OCI-LY7 (cell line): ENCODE measurements at regions not wholly inside any gene's neighbourhood (a gene's known extent, or its start where the extent isn't known, plus 50 kb on each side); places are given as distances from the start of the nearest gene placed in this dataset.
A peak's percentile ranks its signal among the peaks of the same experiment; 100 is the strongest.

Source experiments
- BruUV-seq: library from RNA; stranded (reverse); fragments of 400-500 nt; replicated peaks from 2 replicates; lab custom pipeline; 2021; lab: Mats Ljungman, UMichigan
- CTCF ChIA-PET: fragments of 300-600 bp; sonication (Branson Sonifier 250); formaldehyde crosslinking; loops from one replicate; lab custom pipeline; 2022; ENCODE audit warnings: antibody characterized with exemption; ENCODE audit not compliant: unreplicated experiment; lab: Charles Lee
- POLR2A ChIA-PET: fragments of 300-600 bp; sonication (Branson Sonifier 250); formaldehyde crosslinking; loops from one replicate; lab custom pipeline; 2022; ENCODE audit warnings: antibody characterized with exemption; lab: Charles Lee
- DNase-seq: peaks from one replicate; pipeline ENCODE4 v3.0.0-alpha.2; 2015; ENCODE audit warnings: low spot score
- H2AFZ ChIP-seq: fragments of 200-600 bp; sonication (generic), shearing (Covaris generic); 2 replicates; pipeline ENCODE4 v1.6.1; 2014; ENCODE audit warnings: mild to moderate bottlenecking, antibody characterized with exemption, low read length, moderate library complexity
- H3K27ac ChIP-seq: fragments of 200-600 bp; sonication (generic); 2 replicates; pipeline ENCODE4 v1.5.1; 2014; ENCODE audit warnings: mixed run types, low read depth, mild to moderate bottlenecking, moderate library complexity, low read length, inconsistent platforms; ENCODE audit not compliant: poor library complexity, severe bottlenecking
- H3K36me3 ChIP-seq: fragments of 200-600 bp; sonication (generic); 2 replicates; pipeline ENCODE4 v1.6.1; 2014; ENCODE audit warnings: mild to moderate bottlenecking, antibody characterized with exemption, low read length, moderate library complexity, mixed read lengths; ENCODE audit not compliant: insufficient read depth
- H3K4me1 ChIP-seq: fragments of 200-600 bp; sonication (generic); 2 replicates; pipeline ENCODE4 v1.5.1; 2014; ENCODE audit warnings: mild to moderate bottlenecking, low read length; ENCODE audit not compliant: insufficient read depth, poor library complexity, severe bottlenecking
- H3K4me2 ChIP-seq: fragments of 200-600 bp; sonication (generic); 2 replicates; pipeline ENCODE4 v1.6.1; 2014; ENCODE audit warnings: mild to moderate bottlenecking, low read length
- H3K4me3 ChIP-seq: fragments of 200-600 bp; sonication (generic); 2 replicates; pipeline ENCODE4 v1.5.1; 2014; ENCODE audit warnings: mild to moderate bottlenecking, low read depth, low read length; ENCODE audit not compliant: poor library complexity, severe bottlenecking
- H3K79me2 ChIP-seq: fragments of 200-600 bp; sonication (generic); 2 replicates; pipeline ENCODE4 v1.6.1; 2016; ENCODE audit warnings: low read depth, mild to moderate bottlenecking, low read length, moderate library complexity, mixed read lengths; ENCODE audit not compliant: insufficient read depth
- H3K9me2 ChIP-seq: fragments of 200-600 bp; sonication (generic); 2 replicates; pipeline ENCODE4 v1.6.1; 2016; ENCODE audit warnings: mild to moderate bottlenecking, low read length, mixed read lengths; ENCODE audit not compliant: insufficient read depth
- H3K9me3 ChIP-seq: fragments of 200-600 bp; sonication (generic); 2 replicates; pipeline ENCODE4 v1.6.1; 2014; ENCODE audit warnings: mild to moderate bottlenecking, mixed run types, low read length, mixed read lengths
- H4K20me1 ChIP-seq: fragments of 200-600 bp; sonication (generic); 2 replicates; pipeline ENCODE4 v1.6.1; 2014; ENCODE audit warnings: mild to moderate bottlenecking, antibody characterized with exemption, low read length, moderate library complexity, mixed read lengths; ENCODE audit not compliant: insufficient read depth
- CTCF ChIP-seq: fragments of 200-600 bp; sonication (generic); conservative IDR thresholded peaks from 2 replicates; pipeline ENCODE4 v1.5.1; 2014; ENCODE audit warnings: mild to moderate bottlenecking, antibody characterized with exemption, low read length, moderate library complexity, mixed read lengths
- EZH2phosphoT487 ChIP-seq: fragments of 200-600 bp; sonication (generic); IDR thresholded peaks from 2 replicates; pipeline ENCODE4 v1.6.1; 2018; ENCODE audit warnings: low read depth, borderline replicate concordance, mild to moderate bottlenecking, mixed run types, antibody characterized with exemption, low read length, moderate library complexity, mixed read lengths
- intact Hi-C: fragments of 100-400 bp; cut with micrococcal nuclease; formaldehyde crosslinking; loops from one replicate; pipeline ENCODE4 v1.10.0; 2022; ENCODE audit not compliant: unreplicated experiment

GRCh38 chr1:99525331-99525730 is 120.6 kb upstream of the PALMD start:
- Histone ChIP-seq H3K9me2 (no peaks in the 10 kb centered on the region), H2AFZ (no peak overlapping the region), H3K4me2 (no peak overlapping the region), H3K36me3 (no peaks in the 10 kb centered on the region), H3K27ac (no peak overlapping the region), H3K79me2 (no peaks in the 10 kb centered on the region), H4K20me1 (no peaks in the 10 kb centered on the region), H3K4me3 (no peak overlapping the region), H3K9me3 (no peaks in the 10 kb centered on the region), H3K4me1 (no peaks in the 10 kb centered on the region)
- no peak for TF ChIP-seq CTCF
- no peak for TF ChIP-seq EZH2phosphoT487
- BruUV-seq: no TSS peak
- POLR2A ChIA-PET: interaction anchor here (0.6 kb wide), 1 partner anchor 430 kb away, joined by 4 read pairs; no protein-coding TSS in a partner anchor
- no peak for DNase-seq
- intact Hi-C loops: no loop called here
- CTCF ChIA-PET: no interaction called here

DNA sequence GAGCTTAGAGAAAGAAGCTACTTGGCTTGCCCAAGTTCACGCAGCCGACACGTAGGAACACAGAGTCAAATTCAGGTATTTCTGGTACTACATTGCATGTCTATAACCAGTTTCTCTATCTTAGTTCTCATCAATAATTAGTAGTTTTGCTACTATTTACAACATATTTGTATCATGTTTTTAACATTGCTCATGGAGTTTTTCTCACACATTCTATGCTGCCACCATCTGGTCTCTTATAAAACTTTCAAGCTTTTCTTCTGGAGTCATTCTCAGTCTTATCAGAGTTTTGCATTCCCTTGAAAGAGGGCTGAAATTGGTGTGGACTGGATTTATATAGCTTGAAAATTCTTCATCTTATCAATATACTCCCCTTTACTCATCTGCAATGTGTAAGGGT is 118.8 kb upstream of the PALMD start:
- no peak overlapping the region for H3K4me2 ChIP-seq
- ChIA-PET POLR2A (interaction anchor here (0.6 to 1.2 kb wide), 2 partner anchors 14 to 39 kb away, joined by 3 read pairs; no protein-coding TSS in a partner anchor), CTCF (no interaction called here)
- intact Hi-C loops: no loop called here
- no peaks in the 10 kb centered on the region for H3K9me2 ChIP-seq
- H2AFZ ChIP-seq: no peak overlapping the region
- no peak for DNase-seq
- no TSS peak for BruUV-seq
- H3K79me2 ChIP-seq: no peaks in the 10 kb centered on the region
- no peaks in the 10 kb centered on the region for H3K9me3 ChIP-seq
- peak; percentile 57 for TF ChIP-seq CTCF
- no peak for TF ChIP-seq EZH2phosphoT487
- no peaks in the 10 kb centered on the region for H3K4me1 ChIP-seq
- H3K27ac ChIP-seq: no peak overlapping the region
- H3K4me3 ChIP-seq: no peak overlapping the region
- no peaks in the 10 kb centered on the region for H3K36me3 ChIP-seq
- no peaks in the 10 kb centered on the region for H4K20me1 ChIP-seq

- Histone ChIP-seq H3K9me2 (no peaks in the 10 kb centered on the region), H3K27ac (no peak overlapping the region), H2AFZ (no peak overlapping the region), H3K4me2 (no peak overlapping the region), H4K20me1 (no peaks in the 10 kb centered on the region), H3K4me3 (no peak overlapping the region), H3K9me3 (no peaks in the 10 kb centered on the region), H3K79me2 (no peaks in the 10 kb centered on the region), H3K4me1 (no peaks in the 10 kb centered on the region), H3K36me3 (no peaks in the 10 kb centered on the region)
- CTCF ChIA-PET: no interaction called here
- POLR2A ChIA-PET: interaction anchor here (0.6 kb wide), 1 partner anchor 38 kb away, joined by 3 read pairs; no protein-coding TSS in a partner anchor
- intact Hi-C loops: no loop called here
- no peak for TF ChIP-seq EZH2phosphoT487
- BruUV-seq: no TSS peak
- no peak for DNase-seq
Measured at GRCh38 chr1:99527545-99527944, 118.4 kb upstream of the PALMD start.
